ENCODE measurements at regions not wholly inside any gene's neighbourhood (a gene's known extent, or its start where the extent isn't known, plus 50 kb on each side); places are given as distances from the start of the nearest gene placed in this dataset.

- no peak overlapping the region for H3K4me3 ChIP-seq
- no peaks in the 10 kb centered on the region for H3K4me1 ChIP-seq
- no peaks in the 10 kb centered on the region for H3K36me3 ChIP-seq
- H3K27ac ChIP-seq, result no peak overlapping the region
- no peak for DNase-seq (ENCODE audit: low spot score)
- no peaks in the 10 kb centered on the region for H3K9me3 ChIP-seq
- TF ChIP-seq, protein P1, sequence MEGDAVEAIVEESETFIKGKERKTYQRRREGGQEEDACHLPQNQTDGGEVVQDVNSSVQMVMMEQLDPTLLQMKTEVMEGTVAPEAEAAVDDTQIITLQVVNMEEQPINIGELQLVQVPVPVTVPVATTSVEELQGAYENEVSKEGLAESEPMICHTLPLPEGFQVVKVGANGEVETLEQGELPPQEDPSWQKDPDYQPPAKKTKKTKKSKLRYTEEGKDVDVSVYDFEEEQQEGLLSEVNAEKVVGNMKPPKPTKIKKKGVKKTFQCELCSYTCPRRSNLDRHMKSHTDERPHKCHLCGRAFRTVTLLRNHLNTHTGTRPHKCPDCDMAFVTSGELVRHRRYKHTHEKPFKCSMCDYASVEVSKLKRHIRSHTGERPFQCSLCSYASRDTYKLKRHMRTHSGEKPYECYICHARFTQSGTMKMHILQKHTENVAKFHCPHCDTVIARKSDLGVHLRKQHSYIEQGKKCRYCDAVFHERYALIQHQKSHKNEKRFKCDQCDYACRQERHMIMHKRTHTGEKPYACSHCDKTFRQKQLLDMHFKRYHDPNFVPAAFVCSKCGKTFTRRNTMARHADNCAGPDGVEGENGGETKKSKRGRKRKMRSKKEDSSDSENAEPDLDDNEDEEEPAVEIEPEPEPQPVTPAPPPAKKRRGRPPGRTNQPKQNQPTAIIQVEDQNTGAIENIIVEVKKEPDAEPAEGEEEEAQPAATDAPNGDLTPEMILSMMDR (IDR thresholded peaks at IDR 0.05), result no peak
- H3K27me3 ChIP-seq, result no peaks in the 10 kb centered on the region
Measured at GRCh38 chr9:79007701-79008483, 563.9 kb upstream of the TLE4 start.

DNA sequence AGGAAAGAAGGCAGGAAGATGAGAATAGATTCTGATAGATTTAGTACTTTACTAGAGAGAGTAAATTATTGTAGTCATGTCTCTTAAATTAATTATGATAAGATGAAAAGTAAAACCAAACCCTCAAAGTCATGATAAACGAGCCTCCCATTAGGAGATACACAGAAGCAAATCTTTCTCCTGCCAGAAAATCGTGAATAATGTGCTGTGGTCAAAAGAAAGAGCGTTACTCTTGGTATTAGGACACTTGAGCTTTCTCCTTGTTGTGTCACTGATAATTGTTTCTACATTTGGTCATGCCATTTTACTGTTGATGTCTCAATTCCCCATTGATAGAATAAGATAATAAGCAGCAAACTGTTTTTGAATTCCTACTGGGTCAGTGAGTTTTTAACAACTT, 562.8 kb upstream of the TLE4 start:
- H3K4me3 ChIP-seq, result no peak overlapping the region
- H3K36me3 ChIP-seq, result no peaks in the 10 kb centered on the region
- no peaks in the 10 kb centered on the region for H3K9me3 ChIP-seq
- no peaks in the 10 kb centered on the region for H3K27me3 ChIP-seq
- no peaks in the 10 kb centered on the region for H3K4me1 ChIP-seq
- H3K27ac ChIP-seq, result no peak overlapping the region
- TF ChIP-seq, protein P1 (IDR thresholded peaks at IDR 0.05), result no peak
- no peak for DNase-seq (ENCODE audit: low spot score)

DNA sequence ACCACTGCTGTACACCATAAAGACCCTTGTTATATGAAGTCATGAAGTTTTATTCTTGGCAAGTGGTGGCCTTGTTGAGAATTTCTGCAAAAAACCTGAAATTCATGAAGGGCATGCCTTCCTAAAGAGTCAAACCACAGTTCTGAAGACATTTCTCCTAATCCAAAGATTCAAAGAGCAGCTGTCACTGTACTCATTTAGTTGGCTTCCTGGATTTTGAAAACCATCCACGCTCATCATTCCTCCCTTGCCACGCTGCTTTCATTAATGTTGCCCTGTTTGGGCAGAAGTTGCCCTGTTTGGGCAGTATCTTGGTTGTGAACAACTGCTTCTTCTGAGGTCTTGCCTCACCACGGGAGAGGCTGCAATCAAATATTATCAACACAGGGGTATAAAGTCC, 560.3 kb upstream of the TLE4 start:
- TF ChIP-seq, protein P1 (IDR thresholded peaks at IDR 0.05), result no peak
- Histone ChIP-seq H3K4me1 (no peaks in the 10 kb centered on the region), H3K4me3 (no peak overlapping the region), H3K27ac (no peak overlapping the region), H3K36me3 (no peaks in the 10 kb centered on the region), H3K9me3 (no peaks in the 10 kb centered on the region), H3K27me3 (no peaks in the 10 kb centered on the region)
- DNase-seq (ENCODE audit: low spot score), result no peak

- TF ChIP-seq, protein P1 (IDR thresholded peaks at IDR 0.05), result no peak
- DNase-seq (ENCODE audit: low spot score), result no peak
Measured at GRCh38 chr9:79012561-79012960, 559.2 kb upstream of the TLE4 start.

GRCh38 chr9:79013715-79014610, 557.8 kb upstream of the TLE4 start:
- no peaks in the 10 kb centered on the region for H3K9me3 ChIP-seq
- H3K4me3 ChIP-seq, result no peak overlapping the region
- no peak for DNase-seq (ENCODE audit: low spot score)
- TF ChIP-seq, protein P1 (IDR thresholded peaks at IDR 0.05), result no peak
- no peaks in the 10 kb centered on the region for H3K36me3 ChIP-seq
- no peaks in the 10 kb centered on the region for H3K4me1 ChIP-seq
- H3K27ac ChIP-seq, result no peak overlapping the region
- H3K27me3 ChIP-seq, result no peaks in the 10 kb centered on the region

More at GRCh38 chr9:79012561-79012960, 559.2 kb upstream of the TLE4 start:
- Histone ChIP-seq H3K36me3 (no peaks in the 10 kb centered on the region), H3K9me3 (no peaks in the 10 kb centered on the region), H3K4me1 (no peaks in the 10 kb centered on the region), H3K27ac (no peak overlapping the region), H3K4me3 (no peak overlapping the region), H3K27me3 (no peaks in the 10 kb centered on the region)
